ENCODE measurements at regions not wholly inside any gene's neighbourhood (a gene's known extent, or its start where the extent isn't known, plus 50 kb on each side); places are given as distances from the start of the nearest gene placed in this dataset.

DNA sequence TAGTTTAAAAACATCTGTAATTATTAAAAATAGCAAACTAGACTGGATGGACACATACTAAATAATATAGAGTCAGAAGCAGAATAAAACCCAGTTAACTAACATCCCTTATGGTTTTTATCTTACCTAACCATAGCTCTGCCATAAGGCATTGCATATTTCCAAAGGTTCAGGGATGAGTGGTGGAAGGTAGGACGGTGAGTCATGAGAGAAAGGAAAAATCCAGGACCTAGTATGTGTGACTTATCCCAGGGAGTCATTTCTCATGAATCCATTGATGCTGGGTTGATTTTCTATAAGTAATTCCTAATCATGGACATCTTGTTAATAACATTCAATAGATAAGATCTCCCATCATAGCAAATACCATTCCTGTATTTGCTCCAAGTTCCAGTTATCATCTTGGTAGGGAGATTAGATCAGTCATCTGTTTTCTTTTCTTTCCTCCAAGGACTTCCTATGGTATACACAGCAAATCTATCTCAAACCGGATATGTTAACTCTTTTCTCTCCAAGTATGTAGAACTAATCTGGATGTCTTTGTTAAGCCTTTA lies 490.7 kb upstream of the B3GALT2 start:
- no peak for DNase-seq

DNA sequence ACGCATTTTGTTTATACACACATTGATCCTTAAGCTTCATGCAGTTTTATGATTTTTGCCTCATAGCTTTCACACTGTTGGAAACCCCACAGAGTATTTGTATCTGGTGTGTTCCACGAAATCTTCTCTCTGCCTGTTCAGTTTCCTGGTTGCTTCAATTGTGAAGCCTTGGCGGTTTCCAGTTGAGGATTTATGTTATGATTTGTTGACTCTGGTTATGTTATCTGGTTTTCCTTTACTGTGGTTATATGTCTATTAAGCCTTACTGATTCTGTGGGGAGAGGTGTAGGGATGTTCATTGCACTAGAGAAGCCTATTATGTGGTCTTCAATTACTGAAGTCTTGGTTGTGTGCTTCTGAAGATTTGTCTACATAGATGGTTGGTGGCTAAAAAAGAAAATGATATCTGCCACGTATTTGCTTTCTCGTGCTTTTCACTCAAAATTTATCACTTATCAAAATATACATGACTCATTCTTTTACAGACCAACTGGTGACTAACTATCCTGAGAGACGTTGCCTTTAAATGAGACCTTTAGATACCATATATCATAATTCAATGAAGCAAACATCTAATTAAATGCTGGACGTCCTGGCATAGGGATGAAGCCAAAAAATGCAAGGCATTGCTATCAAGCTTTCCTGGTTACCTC lies 488.0 kb upstream of the B3GALT2 start:
- no peak for DNase-seq

DNA sequence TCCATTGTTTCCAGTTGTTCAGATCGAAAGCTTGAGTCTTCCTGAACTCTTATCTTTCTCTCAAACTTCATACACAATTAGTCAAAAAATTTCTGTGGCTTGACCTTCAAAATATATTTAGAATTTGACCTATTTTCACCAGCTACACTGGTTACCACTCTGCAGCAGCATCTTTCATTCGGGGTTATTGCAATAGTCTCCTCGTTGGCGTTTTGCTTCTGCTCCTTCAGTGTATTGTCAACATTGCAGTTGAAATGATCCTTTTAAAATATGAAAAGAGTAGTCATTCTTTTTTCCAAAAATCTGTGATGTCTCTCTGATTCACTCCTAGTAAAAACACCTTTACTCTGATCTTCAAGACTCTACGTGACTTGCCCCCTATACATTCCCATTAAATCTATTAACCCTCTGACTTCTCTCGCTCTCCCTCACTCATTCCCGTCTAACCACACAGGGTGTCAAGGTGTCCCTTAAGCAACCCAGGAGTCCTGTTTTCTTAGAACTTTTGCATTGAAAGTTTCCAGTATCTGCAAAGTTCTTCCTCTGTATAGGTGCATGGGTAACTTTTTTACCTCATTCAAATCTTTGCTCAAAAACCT lies 480.2 kb upstream of the B3GALT2 start:
- DNase-seq = no peak

DNA sequence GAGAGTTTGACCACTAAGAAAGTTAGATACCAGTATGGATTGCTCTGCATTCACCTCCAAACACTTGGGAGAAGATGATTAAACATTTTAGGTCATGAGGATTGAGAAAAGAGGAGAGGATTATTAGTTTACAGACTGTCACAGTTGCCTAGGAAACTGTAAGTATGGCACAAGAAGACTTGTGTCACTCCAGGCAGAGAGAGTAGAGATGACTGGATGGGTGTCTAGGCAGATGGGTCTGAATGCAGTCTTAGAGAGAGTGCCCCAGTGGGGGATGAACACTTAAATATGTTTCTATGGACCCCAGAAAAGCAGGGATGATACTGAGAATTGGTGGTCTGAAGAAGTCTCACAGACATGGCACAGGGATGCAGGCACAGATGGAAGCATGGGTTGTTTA lies 477.6 kb upstream of the B3GALT2 start:
- DNase-seq = no peak

DNA sequence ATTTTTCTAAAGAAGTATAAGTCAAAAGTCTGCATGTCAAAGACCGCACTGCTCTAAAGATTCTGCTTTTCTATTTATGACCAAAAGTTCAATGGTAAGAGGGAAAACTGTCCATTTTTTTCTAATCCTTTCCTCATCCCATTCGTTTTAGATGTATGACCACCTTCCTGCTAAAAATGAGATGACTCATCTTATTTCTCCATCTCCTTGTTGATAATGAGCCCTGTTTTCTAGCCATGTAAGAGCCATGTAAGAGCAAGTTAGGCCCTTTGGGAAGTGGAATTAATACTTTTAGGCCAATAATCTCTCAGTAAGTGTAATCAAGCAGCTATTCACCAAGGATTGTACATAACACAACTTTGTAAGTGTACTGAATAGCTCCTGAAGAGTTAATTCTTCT lies 475.6 kb upstream of the B3GALT2 start:
- no peak for DNase-seq

DNA sequence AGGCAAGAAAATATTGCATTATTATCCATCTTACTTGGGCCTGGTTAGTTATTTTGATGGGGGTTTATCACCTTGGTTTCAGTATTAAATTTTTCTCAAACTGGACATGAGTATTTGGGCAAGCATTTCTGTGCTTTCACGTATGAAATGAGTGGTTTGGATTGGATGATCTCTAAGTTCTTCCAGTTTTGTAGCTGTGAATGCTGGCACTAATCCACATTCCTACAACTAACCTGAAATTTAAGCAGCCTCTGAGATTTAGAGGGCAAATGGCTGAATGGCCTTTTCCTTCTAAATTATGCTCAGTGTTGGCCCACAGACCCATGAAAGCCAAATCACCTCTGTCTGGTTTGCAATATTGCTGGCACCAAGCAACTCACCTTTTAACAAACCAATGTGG lies 475.0 kb upstream of the B3GALT2 start:
- DNase-seq = no peak

DNA sequence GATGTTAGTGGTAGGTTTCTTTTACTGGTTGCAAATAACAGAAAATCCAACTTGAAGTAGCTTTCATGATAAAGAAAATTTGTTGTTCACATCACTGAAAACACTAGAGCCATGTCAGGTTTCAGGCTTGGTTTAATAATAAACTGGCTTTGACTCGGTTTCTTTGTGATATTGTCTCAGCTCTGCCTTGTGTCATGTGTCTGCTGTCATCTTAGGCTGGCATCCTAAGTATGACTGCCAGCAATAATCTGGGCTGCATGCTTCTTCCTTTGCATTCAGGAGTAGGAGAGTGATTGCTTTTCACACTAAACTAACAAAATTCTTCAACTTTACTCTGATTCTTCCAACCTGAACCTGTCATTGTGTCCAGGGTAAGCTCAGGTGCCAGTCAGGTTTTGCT lies 474.0 kb upstream of the B3GALT2 start:
- DNase-seq = no peak

DNA sequence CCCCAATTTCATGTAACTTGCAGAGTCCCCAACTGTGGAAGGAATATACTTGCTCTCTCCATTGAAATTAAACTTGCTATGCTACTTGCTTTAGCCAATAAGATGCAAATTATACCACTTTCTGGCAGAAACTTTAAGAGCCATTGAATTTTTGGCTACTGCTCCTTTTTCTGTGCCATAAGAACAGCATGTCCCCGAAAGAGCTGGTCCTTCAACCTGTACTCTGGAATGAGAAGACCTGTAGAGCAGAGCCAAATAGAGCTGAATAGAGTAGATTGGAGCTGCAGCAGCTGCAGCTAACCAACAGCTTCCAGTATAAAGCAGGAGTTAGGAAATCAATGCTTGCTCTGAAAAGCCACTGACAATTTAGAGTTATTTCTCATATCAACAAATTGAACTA lies 472.3 kb upstream of the B3GALT2 start:
- no peak for DNase-seq

DNA sequence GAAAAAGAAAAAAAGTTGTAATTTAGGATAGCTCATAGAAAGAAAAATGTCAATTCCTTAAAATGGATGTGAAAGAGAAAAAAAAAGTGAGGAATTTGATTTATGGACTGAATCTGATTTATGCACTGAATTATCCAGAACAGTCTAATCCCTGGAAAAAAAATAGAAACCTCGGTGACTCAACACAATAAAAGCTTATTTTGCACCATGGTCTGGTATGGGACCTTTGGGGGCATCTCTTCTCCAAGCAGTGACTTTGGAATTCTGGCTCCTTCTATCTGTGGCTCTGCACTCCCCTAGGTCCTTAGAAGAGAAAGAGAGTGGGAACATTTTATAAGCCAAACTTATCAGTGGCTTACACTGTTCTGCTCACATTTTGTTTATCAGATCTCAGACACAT lies 471.7 kb upstream of the B3GALT2 start:
- DNase-seq = no peak

DNA sequence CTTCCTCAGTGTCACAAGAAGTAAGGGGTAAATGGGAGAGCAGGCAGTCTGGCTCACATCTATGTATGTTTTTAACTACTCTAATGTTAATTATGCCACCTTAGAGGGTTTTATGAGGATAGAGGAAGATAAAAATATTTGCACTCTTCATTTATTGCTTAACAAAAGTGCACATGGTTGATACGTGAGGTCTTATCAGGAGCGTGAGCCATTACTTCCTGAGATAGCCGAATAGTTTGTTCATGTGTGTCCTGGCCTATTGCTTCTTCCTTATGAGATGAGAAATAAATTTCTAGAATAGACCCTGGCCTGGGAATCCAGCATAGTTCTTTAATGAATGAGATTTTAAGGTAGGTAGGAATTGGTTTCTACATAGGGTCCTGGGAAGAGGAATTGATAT lies 471.1 kb upstream of the B3GALT2 start:
- no peak for DNase-seq

DNA sequence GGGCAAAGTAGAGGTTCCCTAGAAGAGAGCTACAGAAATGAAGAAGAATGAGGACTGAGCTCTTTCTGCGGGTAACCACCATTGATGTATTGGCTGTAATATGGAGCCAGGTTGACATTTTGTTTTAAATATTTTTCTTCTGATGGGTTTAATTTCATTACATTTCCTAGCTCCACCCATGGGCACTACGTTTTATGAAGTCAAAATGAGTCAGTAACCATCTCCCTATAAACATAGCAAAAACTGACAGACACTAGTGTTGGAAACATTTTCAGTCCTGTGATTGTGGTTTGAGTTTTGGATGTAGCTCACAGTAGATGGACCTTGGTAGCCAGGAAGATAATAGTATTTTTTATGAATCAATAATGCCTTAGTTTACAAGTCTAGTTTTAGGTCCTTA lies 470.4 kb upstream of the B3GALT2 start:
- no peak for DNase-seq

DNA sequence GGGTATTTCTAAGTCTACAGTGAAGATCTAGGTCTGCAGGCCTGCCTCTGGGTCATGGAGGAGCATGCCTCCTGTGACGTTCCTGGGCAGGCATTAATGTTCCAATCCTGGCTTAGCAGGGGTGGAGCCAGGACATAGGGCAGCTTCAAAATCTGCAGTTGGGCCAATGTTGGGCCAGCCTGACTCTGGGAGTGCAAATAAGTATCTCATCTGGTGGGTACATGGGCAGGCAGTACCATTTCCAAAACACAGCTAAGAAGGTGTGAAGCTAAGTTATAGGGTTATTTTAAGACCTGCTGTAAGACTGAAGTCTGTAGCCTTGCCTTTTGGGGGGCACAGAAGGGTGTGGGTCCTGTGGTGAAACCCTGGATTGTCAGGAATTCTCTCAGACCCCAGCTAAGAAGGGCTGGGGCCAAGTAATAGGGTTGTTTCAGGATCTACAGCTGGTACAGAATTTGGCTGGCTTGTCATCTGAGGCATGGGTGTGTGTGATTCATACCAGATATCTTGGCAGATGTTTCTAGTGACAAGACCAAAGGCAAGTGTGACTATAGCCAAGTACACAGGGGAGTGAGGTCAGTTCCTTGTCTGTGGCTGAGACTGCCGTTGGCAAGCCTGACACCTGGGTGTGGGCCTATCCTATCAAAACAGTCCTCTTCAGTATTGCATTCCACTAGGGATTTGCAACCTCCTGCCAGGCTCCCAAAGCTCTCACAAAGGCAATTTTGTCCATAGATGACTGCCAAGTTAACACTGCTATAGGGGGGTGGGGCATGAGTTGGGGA lies 468.7 kb upstream of the B3GALT2 start:
- DNase-seq = no peak

DNA sequence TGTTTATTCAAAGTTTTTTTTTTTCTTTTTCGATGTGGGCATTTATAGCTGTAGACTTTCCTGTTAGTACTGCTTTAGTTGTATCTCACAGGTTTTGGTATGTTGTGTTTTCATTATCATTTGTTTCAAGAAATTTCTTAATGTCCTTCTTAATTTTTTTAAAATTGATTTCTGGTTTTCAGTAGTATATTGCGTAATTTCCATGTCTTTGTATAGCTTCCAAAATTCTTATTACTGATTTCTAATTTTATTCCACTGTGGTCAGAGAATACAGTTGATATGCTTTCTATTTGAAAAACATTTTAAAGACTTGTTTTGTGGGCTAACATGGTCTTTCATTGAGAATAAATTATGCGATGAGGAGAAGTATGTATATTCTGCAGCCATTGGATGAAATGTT lies 463.2 kb upstream of the B3GALT2 start:
- DNase-seq = no peak

DNA sequence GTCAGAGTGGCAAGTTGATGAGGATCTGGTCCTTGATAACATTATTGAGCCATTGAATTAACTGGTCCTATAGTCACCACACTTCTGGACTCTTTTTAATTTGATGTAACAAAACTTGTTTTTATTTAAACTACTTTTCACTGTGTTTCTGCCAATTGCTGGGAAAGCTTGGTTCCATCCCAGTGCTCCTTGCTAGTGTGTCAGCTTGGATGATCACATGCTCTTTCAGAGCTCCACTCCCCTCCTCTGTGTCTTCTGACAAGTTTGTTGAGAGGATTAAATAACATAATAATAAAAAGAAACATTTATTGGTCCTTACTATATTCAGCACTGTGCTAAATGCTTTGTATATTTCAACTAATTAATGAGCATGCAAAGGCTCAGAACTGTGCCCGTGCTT lies 448.5 kb upstream of the B3GALT2 start:
- DNase-seq = no peak

DNA sequence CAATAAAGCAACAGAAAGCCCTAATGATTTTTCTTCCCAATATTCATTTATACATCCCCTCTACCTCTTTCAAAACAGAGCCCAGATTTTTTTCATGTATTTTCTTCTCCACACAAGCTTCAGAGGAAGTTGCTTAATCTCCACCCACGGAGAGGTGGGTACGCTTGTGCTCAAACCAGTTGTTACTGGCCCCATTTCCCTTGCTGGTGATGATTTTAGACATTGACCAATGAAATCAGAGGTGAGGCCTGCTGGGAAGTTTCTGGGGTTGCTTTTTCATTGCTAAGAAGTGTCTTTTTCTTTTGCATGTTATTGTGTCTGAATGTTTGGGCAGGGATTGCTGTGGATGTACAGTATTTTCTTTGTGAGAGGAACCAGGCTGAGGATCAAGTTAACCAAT lies 448.1 kb upstream of the B3GALT2 start:
- no peak for DNase-seq

DNA sequence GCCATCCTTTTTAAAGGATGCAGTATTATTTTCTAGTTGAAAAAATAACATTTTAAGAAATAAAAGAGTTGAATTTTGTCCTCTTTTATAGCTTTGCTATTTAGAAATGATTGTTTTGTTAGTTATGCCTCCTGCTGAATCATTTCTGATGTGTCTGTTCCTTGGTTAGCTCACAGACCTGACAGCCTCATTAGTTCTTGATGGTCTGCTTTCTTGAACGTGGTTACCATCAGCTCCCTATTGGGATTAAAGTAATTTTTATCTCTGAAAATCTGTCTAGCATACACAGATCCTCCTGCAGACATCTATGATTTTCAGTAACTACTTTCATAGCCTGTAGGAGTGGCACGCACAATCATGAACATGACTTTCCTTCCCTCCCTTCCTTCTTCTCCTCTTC lies 447.6 kb upstream of the B3GALT2 start:
- DNase-seq = no peak

DNA sequence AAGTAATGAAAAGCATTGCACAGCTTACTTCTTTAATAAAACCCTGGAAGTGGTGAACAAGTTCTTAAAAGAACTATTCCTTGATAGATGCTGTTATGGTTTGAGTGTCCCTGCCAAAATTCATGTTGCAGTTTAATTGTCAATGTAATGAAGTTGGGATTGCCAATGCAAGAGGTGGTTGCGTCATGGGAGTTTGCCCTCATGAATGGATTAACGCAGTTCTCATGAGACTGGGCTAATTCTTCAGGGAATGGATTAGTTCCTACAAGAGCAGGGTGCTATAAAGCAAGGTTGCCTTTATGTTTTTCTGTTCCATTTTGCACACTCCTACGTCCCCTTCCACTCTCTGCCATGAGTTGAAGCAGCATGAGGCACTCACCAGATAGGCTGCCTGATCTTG lies 446.7 kb upstream of the B3GALT2 start:
- DNase-seq = no peak

DNA sequence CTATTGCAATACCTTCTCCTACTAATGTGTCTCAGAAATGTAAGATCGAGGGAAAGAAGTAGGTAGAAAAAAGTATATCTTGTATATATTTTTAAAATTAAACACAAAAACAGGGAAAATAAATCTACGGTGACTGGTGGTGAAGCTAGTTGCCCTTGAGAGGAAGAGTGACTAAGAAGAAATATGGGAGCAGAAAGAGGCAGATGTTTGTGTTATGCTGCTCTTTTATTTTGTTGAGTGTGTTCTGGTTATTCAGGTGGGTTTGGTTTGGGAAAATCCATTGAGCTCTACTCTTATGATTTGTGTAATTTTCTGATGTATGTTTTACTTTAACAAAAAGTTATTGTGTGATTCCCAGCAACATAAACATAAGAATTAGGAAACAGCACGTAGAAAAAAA lies 444.9 kb upstream of the B3GALT2 start:
- DNase-seq = no peak

DNA sequence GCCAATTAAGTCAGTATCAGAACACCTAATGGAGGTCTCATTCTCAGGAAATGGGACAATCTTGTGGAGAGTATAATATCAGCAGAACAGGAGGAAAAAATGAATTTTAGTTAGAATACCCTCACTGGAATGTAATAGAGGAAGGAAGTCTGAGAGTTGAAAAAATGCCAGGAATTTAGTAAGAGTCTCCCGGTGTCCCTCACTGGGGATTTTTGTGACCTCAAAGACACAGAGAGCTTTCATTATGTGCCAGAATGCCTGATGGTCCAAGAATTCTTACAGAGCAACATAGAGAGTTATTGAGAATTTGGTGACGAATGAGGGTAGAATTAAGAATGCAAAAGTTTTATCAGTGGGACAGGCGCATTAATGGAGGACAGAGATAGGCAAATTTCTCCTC lies 443.5 kb upstream of the B3GALT2 start:
- DNase-seq = no peak

DNA sequence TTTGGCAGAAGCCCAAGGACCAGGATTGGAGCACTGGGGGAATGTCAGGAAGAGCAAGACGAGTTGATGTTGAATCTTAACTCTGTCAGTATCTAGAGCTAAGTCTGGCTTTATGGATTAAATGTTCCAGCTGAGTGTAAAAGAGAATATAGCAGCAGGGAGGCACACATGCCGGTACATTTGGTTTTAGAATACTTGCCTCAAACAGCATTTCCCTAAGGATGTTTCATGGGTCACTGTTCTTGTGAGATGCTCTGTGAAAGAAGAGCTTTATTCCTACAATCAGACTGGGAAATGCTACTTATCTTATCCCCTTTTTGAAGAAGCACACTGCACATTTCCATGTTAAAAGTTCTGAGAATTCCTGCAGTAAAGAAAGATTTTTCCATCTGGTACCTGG lies 440.3 kb upstream of the B3GALT2 start:
- no peak for DNase-seq

DNA sequence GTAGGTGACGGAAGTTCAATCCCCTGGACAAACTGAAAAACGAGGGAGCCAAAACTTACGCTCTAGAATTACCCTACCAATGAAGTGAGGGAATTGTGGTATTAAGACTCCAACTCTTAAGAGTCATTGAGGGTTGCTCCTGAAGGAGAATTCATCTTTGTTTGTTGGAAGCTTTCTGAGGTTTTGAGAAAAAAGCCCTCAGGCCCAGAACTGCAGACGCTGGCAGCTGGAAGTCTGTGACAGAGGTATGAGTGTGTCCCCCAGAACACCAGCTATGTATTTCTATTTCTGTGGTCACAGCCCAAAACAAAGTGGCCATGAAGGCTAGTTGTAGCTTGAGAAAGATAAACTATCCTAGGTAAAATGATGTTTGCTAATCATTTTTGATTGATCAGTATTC lies 438.8 kb upstream of the B3GALT2 start:
- DNase-seq = no peak

DNA sequence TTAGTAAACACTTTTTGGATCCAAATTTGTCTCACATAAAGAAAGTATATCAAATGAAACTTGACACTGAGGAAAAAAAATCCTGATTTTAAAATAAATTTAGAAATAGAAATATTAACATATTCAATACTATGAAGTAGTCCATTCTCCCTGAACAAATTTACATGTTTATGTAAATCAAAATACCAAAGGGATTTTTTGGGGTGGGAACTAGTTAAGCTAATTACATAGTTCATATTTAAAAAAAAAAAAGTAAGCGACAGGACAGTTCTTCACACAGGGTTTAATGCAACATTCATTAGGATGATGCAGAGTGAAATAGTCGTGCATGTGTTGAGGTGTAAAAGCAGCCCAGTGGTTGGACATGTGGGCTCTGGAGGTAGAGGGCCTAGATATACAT lies 433.5 kb upstream of the B3GALT2 start:
- no peak for DNase-seq

DNA sequence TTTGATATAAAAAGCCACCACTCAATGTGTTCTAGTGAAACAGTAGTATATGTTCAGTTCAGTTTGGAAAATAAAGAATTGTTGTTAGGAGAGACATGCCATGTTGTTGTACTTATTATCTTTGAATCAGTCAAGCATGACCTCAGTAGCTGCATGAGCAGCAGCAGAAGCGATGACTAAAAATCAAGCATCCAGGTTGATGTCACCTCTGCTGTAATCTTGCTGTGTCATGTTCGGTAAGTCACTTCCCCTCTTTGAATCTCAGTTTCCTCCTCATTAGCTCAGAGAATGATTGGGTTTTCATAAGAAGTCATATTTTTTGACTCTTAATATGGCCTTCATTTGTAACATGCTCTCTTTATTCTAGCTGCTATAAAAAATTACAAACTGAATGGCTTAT lies 428.4 kb upstream of the B3GALT2 start:
- peak; percentile 43 for DNase-seq

DNA sequence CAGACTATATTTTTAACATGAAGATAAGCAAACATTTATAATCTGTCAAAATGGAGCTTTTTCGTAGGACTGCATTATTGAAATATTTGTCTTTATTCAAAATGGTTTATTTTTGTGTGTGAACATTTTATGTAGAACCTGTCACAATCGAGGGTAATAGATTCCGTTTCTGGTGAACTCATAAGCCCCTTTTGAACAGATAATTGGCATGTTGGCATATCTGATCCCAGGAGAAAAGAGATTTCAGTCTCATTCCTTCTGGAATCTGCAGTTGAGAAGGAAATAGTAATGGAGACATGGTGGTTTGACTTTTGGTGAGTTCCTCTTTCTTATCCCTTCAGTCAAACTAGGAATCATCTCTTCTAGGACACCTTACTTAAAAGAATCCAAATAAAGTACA lies 427.9 kb upstream of the B3GALT2 start:
- DNase-seq = no peak
